Epithelial cell of proximal tubule (primary cell): ENCODE measurements at regions not wholly inside any gene's neighbourhood (a gene's known extent, or its start where the extent isn't known, plus 50 kb on each side); places are given as distances from the start of the nearest gene placed in this dataset.
"Not testable (repeated sequence)": the region's sequence is repeated elsewhere in the genome, so short reads cannot be mapped to it uniquely, and the experiment has no call there.

ENCODE experiments used
- DNase-seq: peaks from one replicate; pipeline ENCODE4 v3.0.0-alpha.2; 2011; ENCODE audit warnings: low read depth
- H3K4me3 ChIP-seq: 2 replicates; pipeline ENCODE4 v1.5.1; 2011; ENCODE audit warnings: low read depth, mild to moderate bottlenecking, low read length
- TF ChIP-seq, protein P1 (sequence below): conservative IDR thresholded peaks from 2 replicates; pipeline ENCODE4 v1.5.1; 2012; ENCODE audit warnings: low read depth, mild to moderate bottlenecking, low read length

- H3K4me3 ChIP-seq, result no peak overlapping the region
- TF ChIP-seq, protein P1, sequence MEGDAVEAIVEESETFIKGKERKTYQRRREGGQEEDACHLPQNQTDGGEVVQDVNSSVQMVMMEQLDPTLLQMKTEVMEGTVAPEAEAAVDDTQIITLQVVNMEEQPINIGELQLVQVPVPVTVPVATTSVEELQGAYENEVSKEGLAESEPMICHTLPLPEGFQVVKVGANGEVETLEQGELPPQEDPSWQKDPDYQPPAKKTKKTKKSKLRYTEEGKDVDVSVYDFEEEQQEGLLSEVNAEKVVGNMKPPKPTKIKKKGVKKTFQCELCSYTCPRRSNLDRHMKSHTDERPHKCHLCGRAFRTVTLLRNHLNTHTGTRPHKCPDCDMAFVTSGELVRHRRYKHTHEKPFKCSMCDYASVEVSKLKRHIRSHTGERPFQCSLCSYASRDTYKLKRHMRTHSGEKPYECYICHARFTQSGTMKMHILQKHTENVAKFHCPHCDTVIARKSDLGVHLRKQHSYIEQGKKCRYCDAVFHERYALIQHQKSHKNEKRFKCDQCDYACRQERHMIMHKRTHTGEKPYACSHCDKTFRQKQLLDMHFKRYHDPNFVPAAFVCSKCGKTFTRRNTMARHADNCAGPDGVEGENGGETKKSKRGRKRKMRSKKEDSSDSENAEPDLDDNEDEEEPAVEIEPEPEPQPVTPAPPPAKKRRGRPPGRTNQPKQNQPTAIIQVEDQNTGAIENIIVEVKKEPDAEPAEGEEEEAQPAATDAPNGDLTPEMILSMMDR, result no peak
- DNase-seq, result no peak
These were observed 220.7 kb upstream of the TP63 start for GRCh38 chr3:189410522-189410921.

DNA sequence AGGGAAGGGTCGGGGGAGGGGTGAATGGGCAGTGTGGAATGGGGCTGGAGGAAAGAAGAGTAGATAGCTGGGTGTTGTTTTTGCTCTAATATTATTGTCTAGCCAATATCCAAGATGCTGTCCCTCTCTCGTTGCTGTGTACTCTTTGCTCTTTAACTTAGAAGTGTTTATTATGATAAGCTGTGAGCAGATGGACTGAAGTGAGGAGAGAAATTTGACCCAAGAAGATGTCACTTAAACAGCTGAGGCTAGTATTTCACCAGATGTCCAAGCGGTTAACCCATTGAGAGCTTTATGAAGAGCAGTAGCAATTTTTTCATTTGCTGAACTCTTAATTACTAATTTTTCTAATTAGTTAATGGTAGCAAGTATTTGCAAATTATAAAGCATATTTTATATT lies 212.2 kb upstream of the TP63 start:
- DNase-seq, result no peak
- H3K4me3 ChIP-seq, result no peak overlapping the region
- TF ChIP-seq, protein P1, result no peak

DNA sequence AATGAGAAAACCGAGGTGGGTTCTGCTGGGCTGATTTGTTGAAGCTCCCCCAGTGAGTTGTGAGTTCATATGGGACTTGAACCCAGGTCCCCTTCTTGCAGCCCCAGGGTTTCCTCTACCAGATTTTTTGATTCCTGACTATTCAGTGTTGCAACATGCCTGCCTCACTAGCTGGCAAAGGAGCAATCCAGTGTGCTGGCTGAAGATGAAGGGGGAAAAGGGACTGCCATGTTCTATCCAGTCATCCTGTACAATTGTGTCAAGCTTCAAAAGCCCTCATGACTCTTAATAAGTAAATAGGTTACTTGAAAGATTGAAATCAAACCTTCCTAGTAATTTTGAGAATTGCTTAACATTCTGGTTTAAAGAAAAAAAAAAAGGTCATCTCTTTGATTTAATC lies 211.5 kb upstream of the TP63 start:
- H3K4me3 ChIP-seq, result no peak overlapping the region
- TF ChIP-seq, protein P1, result no peak
- DNase-seq, result peak; percentile 59

- TF ChIP-seq, protein P1, result no peak
- no peak overlapping the region for H3K4me3 ChIP-seq
- DNase-seq, result no peak
These were observed 206.3 kb upstream of the TP63 start for GRCh38 chr3:189424922-189425321.

DNA sequence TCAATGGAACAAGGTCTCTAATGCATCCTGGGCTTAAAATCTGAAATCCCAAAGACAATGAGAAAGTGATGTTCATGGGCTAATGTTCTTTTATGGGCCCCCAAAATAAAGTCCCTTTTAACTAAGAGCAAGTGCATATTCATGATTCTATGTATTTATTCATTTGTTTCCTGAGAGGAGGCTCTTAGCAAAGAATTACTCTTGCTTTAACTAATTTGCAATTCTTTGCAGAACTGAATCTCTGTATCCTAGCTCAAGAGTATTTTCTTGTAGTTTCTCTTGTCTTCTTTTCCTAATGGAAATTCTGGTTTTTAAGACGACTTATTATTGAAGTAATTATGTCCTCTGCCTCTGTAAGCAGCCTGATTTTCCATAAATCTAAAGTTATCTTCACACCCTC lies 202.2 kb upstream of the TP63 start:
- no peak overlapping the region for H3K4me3 ChIP-seq
- no peak for DNase-seq
- TF ChIP-seq, protein P1, result no peak

DNA sequence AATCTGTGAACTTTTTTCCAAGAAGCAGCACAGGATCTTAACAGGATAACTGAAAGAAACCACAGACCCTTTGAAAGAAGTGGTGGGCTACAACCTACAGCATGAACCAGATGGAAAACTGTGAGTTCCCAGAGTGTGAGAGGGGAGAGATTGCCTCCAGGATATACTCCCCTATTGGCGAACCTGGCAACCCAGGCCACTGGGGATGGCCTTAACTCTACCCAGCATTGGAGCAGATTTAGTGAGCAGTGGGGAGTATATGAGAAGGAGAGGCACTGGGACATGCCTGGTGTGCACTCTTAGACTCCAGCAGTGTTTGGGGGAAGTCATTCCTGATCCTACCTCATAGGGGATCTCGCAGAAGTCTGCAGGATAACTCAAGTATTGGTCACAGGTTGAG lies 201.0 kb upstream of the TP63 start:
- TF ChIP-seq, protein P1, result no peak
- no peak for DNase-seq
- no peak overlapping the region for H3K4me3 ChIP-seq

- not testable (repeated sequence) for H3K4me3 ChIP-seq, DNase-seq
These were observed 188.9 kb upstream of the TP63 start for GRCh38 chr3:189442257-189442656.
